ENCODE measurements at regions not wholly inside any gene's neighbourhood (a gene's known extent, or its start where the extent isn't known, plus 50 kb on each side); places are given as distances from the start of the nearest gene placed in this dataset.
A peak's percentile ranks its signal among the peaks of the same experiment; 100 is the strongest.
"Not testable (repeated sequence)": the region's sequence is repeated elsewhere in the genome, so short reads cannot be mapped to it uniquely, and the experiment has no call there.

DNA sequence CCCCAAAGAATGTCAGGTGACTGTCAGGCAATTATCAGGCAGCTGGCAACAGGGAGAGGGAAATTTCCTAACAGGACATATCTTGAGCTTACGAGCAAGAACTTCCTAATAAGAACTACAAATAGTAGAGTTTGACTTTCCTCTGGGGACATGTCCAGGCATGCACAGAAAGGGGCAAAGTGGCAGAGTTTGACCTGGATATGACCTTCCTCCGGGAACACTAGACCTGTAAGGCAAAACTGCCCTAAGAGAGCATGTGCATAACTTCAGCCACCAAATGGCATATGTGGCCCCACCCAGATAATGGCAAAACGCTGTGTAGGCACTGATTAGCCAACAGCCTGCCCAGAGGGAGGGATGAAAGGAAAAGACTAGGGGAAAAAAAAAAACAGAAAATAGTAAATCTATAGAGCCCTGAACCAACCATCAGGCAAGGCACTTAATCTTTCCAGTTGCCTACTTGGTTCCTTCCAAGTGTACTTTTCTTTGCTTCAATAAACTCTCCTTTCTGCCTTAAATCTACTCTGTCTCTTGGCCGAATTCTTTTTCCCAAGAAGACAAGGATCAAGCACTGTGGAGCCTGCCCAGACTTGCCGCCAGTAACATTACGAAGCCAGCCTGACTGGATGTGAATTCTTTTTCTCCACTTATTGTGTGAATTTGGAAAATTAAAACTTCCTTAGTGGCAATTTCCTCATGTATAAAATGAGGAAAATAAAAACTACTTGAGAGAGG is 164.1 kb downstream of the SPTSSA start:
- no peak for DNase-seq
- no peaks in the 10 kb centered on the region for H3K4me1 Mint-ChIP-seq
- H3K9me3 Mint-ChIP-seq = no peaks in the 10 kb centered on the region
- no peak overlapping the region for H3K4me3 Mint-ChIP-seq
- H3K27ac Mint-ChIP-seq = peak overlapping the region in 1 of 2 donors; percentile 48
- peaks cover 7% of the 10 kb centered on the region for H3K27me3 Mint-ChIP-seq
- no peak for ATAC-seq

GRCh38 chr14:34283590-34283989 is 178.4 kb downstream of the SPTSSA start:
- Mint-ChIP-seq H3K9me3 (no peaks in the 10 kb centered on the region), H3K4me3 (no peak overlapping the region), H3K27me3 (no peaks in the 10 kb centered on the region), H3K4me1 (no peaks in the 10 kb centered on the region), H3K27ac (no peak overlapping the region)
- no peak for DNase-seq
- ATAC-seq = no peak

GRCh38 chr14:34277191-34277590 is 184.8 kb downstream of the SPTSSA start:
- peaks cover 6% of the 10 kb centered on the region for H3K4me1 Mint-ChIP-seq
- no peaks in the 10 kb centered on the region for H3K9me3 Mint-ChIP-seq
- ATAC-seq (peak; percentile 55), DNase-seq (no peak)
- H3K27me3 Mint-ChIP-seq = no peaks in the 10 kb centered on the region
- no peak overlapping the region for H3K27ac Mint-ChIP-seq
- no peak overlapping the region for H3K4me3 Mint-ChIP-seq

DNA sequence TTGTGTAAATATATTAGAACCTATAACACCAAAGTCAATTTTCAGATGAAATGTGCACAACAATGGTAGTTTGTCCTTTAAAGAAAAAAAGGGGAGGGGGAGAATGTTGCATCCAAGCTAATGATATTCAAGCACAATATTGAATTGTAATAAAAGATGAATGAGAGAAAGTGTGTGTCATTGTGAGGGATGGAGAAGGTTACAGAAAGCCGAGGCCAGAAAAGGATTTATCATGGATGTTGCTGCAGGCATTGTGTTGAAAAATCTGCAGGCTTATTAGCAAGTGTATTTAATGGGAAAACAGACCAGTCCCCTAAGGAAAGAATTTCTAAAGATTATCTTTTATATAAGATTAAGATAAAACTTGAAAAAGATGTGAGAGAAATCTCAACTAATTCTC is 186.5 kb downstream of the SPTSSA start:
- H3K4me3 Mint-ChIP-seq = no peak overlapping the region
- ATAC-seq = no peak
- no peak for DNase-seq
- no peaks in the 10 kb centered on the region for H3K9me3 Mint-ChIP-seq
- H3K4me1 Mint-ChIP-seq = peaks cover 6% of the 10 kb centered on the region
- H3K27me3 Mint-ChIP-seq = no peaks in the 10 kb centered on the region
- H3K27ac Mint-ChIP-seq = no peak overlapping the region

DNA sequence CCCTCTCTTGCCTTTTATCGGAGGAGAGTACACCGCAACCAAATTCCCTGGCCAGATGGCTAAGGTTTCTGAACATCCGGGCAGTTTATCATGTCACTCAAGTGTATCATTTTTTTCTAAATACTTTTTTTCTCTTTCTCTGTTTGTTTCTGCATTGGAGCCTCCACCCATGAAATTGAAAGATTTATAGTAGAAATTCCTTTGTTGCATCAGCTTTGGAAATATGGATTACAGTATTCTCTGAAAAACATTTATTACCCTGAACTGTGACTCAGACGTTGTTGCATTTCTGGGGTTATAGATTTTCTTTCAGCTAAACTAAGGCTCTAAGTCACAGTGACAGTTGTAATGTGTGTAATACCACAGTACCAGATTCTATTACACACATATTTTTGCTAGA is 187.0 kb downstream of the SPTSSA start:
- no peak overlapping the region for H3K4me3 Mint-ChIP-seq
- H3K9me3 Mint-ChIP-seq = no peaks in the 10 kb centered on the region
- no peaks in the 10 kb centered on the region for H3K27me3 Mint-ChIP-seq
- no peak overlapping the region for H3K27ac Mint-ChIP-seq
- ATAC-seq = no peak
- no peak for DNase-seq
- peaks cover 6% of the 10 kb centered on the region for H3K4me1 Mint-ChIP-seq

GRCh38 chr14:34273716-34274115 is 188.3 kb downstream of the SPTSSA start:
- not testable (repeated sequence) for H3K27me3 Mint-ChIP-seq, DNase-seq, H3K4me3 Mint-ChIP-seq, H3K9me3 Mint-ChIP-seq, ATAC-seq, H3K27ac Mint-ChIP-seq, H3K4me1 Mint-ChIP-seq

DNA sequence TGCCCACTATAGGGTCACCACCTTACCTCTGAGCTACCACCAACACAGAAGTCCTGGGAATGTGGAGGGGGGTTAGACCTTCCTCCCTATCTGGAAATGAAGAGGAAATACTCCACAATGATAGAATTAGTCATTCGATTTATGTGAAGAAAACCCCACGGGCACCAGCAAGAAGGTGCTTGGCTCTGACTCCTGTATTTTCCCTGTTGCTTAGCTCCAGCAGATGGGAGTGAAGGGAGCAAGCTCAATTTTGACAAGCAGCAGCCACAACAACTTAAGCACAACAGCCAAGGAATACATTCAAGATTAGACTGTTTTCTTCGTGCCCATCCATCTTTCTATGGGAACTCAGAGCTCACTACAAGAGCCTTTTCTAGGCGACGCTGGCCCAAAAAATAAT is 191.7 kb downstream of the SPTSSA start:
- Mint-ChIP-seq H3K27ac (no peak overlapping the region), H3K4me1 (no peaks in the 10 kb centered on the region), H3K4me3 (no peak overlapping the region), H3K9me3 (no peaks in the 10 kb centered on the region), H3K27me3 (peaks cover 7% of the 10 kb centered on the region)
- no peak for ATAC-seq
- DNase-seq = no peak

DNA sequence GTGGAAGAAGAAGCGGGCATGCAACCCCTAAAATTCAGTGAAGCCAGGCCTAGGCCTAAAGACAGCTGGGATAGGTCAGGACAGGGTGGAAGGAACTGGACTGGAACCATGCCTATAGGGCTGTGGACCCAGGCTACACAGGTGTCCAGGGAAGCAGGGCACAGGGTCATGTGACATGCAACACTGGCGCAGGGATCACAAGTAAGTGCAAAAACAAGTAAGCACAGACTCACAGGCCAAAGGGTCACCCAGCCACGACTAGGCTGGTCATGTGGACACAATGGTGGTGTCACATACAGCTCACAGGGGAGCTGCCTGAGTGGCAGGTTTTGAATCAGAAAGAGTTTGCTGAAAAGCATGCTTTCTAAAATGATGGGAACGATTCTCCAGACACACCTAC is 195.7 kb downstream of the SPTSSA start:
- H3K27me3 Mint-ChIP-seq = peaks cover 15% of the 10 kb centered on the region

DNA sequence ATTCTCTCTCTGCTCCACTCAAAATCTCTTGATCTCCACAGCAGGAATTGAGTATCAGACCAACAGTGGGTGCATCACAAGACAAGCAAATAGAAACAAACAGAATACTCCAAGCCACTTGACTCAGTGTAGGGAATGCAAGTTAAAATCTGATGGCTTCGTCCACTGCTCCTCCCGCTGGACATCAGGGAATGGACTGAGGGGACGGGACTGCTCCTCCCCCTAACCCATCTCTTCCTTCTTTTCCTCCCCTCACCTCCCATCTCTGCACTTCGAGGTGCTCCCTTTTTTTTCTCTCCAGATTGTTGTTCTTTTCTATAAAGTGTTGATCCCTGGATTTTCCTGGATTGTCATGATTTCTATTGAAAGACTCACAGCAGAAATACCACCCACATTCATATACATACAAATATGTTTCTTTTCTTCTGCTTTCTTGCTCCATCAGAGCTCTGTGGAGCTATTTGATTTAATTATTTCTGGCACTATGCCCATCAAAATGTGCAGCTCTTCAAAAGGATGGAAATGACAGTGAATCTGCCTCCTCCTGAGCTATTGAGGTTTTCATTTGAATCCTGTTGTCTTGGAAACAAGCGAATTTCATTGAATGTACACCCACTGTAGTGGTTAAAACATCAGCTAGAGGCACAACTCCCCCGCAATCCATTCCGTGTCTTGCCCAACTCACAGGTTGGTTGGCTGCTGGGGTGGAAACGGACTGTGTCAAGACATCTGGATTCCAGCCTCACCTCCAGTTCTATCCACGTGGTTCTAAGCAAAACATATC is 199.7 kb downstream of the SPTSSA start:
- H3K27ac Mint-ChIP-seq = no peak overlapping the region
- H3K4me3 Mint-ChIP-seq = no peak overlapping the region
- DNase-seq = no peak
- peaks cover 26% of the 10 kb centered on the region for H3K27me3 Mint-ChIP-seq
- no peak for ATAC-seq
- no peaks in the 10 kb centered on the region for H3K4me1 Mint-ChIP-seq
- no peaks in the 10 kb centered on the region for H3K9me3 Mint-ChIP-seq

More for the DNA sequence above, 195.7 kb downstream of the SPTSSA start:
- DNase-seq (no peak), ATAC-seq (no peak)
- Mint-ChIP-seq H3K9me3 (no peaks in the 10 kb centered on the region), H3K4me1 (no peaks in the 10 kb centered on the region), H3K27ac (no peak overlapping the region), H3K4me3 (no peak overlapping the region)

GRCh38 chr14:34259996-34260395 is 202.0 kb downstream of the SPTSSA start:
- ATAC-seq (no peak), DNase-seq (no peak)
- no peaks in the 10 kb centered on the region for H3K4me1 Mint-ChIP-seq
- H3K27me3 Mint-ChIP-seq = peaks cover 26% of the 10 kb centered on the region
- H3K9me3 Mint-ChIP-seq = no peaks in the 10 kb centered on the region
- H3K4me3 Mint-ChIP-seq = no peak overlapping the region
- no peak overlapping the region for H3K27ac Mint-ChIP-seq

GRCh38 chr14:34258318-34258717 is 203.7 kb downstream of the SPTSSA start:
- no peak for DNase-seq
- Mint-ChIP-seq H3K9me3 (no peaks in the 10 kb centered on the region), H3K4me3 (no peak overlapping the region), H3K27ac (no peak overlapping the region), H3K4me1 (no peaks in the 10 kb centered on the region), H3K27me3 (peaks cover 26% of the 10 kb centered on the region)
- ATAC-seq = no peak

- Mint-ChIP-seq H3K4me1 (no peaks in the 10 kb centered on the region), H3K4me3 (no peak overlapping the region), H3K9me3 (no peaks in the 10 kb centered on the region), H3K27me3 (peaks cover 26% of the 10 kb centered on the region), H3K27ac (peak overlapping the region in 1 of 2 donors; percentile 14)
- no peak for ATAC-seq
- DNase-seq = no peak
Measured at GRCh38 chr14:34257505-34257904, 204.5 kb downstream of the SPTSSA start.

DNA sequence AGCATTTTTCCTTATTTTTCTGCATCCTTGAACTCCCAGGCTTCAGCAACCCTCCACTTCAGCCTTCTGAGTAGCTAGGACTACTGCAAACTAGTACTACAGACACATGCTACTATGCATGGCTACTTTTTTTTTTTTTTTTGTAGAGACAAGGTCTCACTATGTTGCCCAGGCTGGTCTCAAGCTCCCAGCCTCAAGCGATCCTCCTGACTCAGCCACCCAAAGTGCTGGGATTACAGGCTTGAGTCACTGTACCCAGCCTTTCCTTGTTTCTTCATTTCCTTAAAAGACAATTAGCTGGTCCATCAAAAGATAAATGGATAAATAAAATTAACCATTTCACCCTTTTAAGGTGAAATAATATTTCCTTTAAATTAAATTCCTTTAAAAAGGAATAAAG is 205.8 kb downstream of the SPTSSA start:
- Mint-ChIP-seq H3K27me3 (peaks cover 25% of the 10 kb centered on the region), H3K4me3 (no peak overlapping the region), H3K9me3 (no peaks in the 10 kb centered on the region), H3K27ac (no peak overlapping the region), H3K4me1 (peaks cover 5% of the 10 kb centered on the region)
- ATAC-seq (no peak), DNase-seq (no peak)

DNA sequence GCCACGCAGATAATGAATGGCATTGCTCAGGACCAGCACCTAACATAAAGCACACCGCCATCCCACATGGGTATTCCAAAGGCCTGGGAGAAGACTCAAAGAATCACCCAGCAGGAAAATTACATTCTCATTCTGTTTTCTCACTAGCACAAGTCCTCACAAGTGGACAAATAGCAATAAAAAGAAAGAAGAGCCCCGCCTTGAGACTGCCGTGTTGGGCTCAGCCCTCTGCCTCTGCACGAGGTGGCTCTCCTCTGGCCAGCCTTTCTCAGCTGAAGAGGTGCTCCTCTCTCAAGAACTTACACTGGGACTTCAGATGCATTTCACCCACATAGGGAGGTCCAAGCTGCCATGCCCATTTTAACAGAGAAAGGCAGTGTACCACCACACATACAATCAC is 207.5 kb downstream of the SPTSSA start:
- H3K9me3 Mint-ChIP-seq = no peaks in the 10 kb centered on the region
- peaks cover 18% of the 10 kb centered on the region for H3K27me3 Mint-ChIP-seq
- H3K4me1 Mint-ChIP-seq = peaks cover 5% of the 10 kb centered on the region
- no peak for ATAC-seq
- no peak overlapping the region for H3K4me3 Mint-ChIP-seq
- DNase-seq = no peak
- no peak overlapping the region for H3K27ac Mint-ChIP-seq

DNA sequence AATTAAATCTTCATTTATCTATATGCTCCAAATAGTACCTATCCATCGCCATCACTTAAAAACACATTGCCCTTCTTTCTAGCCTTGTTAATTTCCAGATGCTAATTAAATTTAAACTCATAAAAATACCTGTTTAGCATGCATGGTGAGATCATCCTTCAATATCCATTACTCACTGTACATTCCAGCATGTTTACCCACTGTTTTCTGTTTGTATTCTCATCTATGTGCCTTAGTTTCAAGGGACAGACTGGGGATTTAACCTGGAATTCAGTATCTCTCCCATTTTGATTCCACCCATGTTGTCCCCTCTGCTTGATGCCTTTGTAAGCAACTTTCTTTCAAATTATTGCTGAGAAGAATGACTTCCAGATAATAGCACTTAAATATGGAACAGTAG is 208.0 kb downstream of the SPTSSA start:
- ATAC-seq (no peak), DNase-seq (no peak)
- H3K9me3 Mint-ChIP-seq = no peaks in the 10 kb centered on the region
- peaks cover 5% of the 10 kb centered on the region for H3K4me1 Mint-ChIP-seq
- H3K27me3 Mint-ChIP-seq = peaks cover 14% of the 10 kb centered on the region
- no peak overlapping the region for H3K27ac Mint-ChIP-seq
- no peak overlapping the region for H3K4me3 Mint-ChIP-seq

- ATAC-seq (no peak), DNase-seq (no peak)
- H3K27ac Mint-ChIP-seq = no peak overlapping the region
Measured at GRCh38 chr14:34252227-34252626, 209.8 kb downstream of the SPTSSA start.

More at GRCh38 chr14:34252227-34252626, 209.8 kb downstream of the SPTSSA start:
- Mint-ChIP-seq H3K9me3 (no peaks in the 10 kb centered on the region), H3K4me1 (peaks cover 5% of the 10 kb centered on the region), H3K27me3 (peaks cover 8% of the 10 kb centered on the region), H3K4me3 (no peak overlapping the region)
